ENCODE measurements at regions not wholly inside any gene's neighbourhood (a gene's known extent, or its start where the extent isn't known, plus 50 kb on each side); places are given as distances from the start of the nearest gene placed in this dataset.
"Not testable (repeated sequence)": the region's sequence is repeated elsewhere in the genome, so short reads cannot be mapped to it uniquely, and the experiment has no call there.

DNA sequence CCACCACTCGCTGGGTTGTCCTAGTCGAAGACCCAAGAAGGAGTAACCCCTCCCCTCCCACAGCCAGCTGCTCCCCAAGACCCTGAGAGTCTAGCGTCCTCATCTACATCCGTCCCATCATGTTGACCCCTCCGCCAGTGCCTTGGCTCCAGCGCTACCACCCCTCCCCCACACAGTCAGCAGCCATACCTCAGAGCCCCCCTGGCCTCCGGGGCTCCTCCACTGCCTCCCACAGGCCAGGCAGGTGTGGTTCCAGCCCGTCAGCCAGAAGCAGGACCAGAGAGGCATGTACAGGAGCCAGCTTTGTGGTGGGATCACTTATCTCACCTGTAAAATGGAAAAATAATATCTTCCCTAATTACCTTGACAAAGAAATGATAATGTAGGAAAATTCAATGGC lies 51.5 kb upstream of the PHF21B start:
- no peak for DNase-seq (ENCODE audit: low read depth)

GRCh38 chr22:45064313-45065278 lies 54.8 kb upstream of the PHF21B start:
- DNase-seq (ENCODE audit: low read depth): peak; percentile 83

GRCh38 chr22:45065726-45066125 lies 55.9 kb upstream of the PHF21B start:
- DNase-seq (ENCODE audit: low read depth): no peak

GRCh38 chr22:45067731-45068130 lies 57.9 kb upstream of the PHF21B start:
- DNase-seq (ENCODE audit: low read depth): no peak

- DNase-seq (ENCODE audit: low read depth): no peak
Measured at GRCh38 chr22:45069925-45070324, 60.1 kb upstream of the PHF21B start.

- DNase-seq (ENCODE audit: low read depth): no peak
Measured at GRCh38 chr22:45071618-45072017, 61.8 kb upstream of the PHF21B start.

DNA sequence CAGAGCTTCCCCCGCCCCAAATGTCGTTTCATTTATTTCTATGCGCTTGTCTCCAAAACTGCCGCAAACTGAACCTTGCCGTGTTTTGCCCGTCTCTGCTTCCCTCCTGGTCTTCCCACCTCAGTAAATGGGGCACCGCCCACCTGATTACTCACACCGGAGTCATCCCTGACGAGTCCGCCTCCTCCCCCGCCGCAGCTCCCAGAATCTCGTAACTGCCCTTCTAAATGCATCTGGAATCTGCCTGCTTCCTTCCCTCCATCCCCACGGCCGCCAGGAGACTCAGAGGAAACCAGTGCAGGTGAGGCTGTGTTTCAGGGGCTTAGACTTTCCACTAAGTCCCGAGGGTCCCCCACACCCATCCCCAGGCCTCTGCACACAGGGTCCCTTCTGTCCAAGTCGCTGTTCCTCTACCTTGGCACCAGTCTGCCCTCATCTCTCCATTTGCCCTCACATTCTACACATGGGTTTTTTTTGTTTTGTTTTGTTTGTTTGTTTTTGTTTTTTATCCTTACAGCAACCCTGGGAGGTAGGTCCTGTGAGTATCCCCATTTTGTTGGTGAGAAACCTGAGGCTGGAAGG lies 62.6 kb upstream of the PHF21B start:
- peak; percentile 90 for DNase-seq (ENCODE audit: low read depth)

DNA sequence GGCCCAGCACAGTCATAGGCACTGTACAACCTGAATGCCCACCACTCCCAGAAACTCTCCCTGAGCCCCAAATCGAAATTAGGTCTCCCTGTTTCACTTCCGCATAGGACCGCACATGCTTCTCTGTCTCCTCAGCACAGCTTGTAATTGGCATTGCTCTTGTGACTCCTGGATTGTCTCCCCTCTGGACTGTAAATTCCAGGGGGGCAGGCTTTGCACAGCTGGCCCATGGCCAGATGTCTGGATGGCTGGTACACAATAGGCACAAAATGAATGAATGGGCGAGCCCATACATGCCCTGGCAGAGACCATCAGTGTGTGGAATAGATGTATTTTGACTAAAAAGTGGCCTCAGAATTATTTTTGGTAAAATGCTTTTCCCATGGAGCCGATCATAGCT lies 63.3 kb upstream of the PHF21B start:
- DNase-seq (ENCODE audit: low read depth): no peak

GRCh38 chr22:45077286-45077685 lies 67.5 kb upstream of the PHF21B start:
- no peak for DNase-seq (ENCODE audit: low read depth)

- DNase-seq (ENCODE audit: low read depth): no peak
Measured at GRCh38 chr22:45077826-45078334, 68.1 kb upstream of the PHF21B start.

- peak; percentile 29 for DNase-seq (ENCODE audit: low read depth)
Measured at GRCh38 chr22:45082795-45083194, 73.0 kb upstream of the PHF21B start.

DNA sequence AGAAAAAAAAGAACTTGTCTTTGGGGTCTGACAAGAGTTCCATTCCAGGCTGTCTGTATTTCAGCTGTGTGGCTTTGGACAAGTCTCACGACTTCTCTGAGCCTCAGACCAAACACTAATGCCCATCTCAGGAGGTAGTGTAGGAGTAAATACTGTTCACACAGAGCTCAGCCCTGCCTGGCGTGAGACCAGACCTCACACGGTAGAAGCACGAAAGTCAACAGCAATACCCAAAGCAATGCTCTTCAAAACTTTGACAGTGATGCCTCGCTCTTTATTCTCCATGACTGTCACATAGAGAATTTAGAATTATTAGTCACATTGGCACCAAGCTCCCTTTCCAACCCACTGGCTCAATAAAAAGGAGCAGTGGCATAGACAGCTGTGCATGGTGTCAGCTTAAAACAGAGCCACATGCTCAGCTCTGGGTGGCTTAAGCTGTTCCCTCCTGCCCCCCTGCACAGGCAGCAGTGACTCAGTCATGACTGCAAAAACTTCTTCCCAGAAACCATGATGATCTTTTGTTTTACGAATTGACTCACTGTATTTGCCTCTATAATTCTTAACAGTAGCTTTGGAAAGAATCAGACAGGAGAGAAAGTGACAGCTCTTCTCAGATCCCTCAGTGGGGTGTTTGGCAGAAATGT lies 74.0 kb upstream of the PHF21B start:
- DNase-seq (ENCODE audit: low read depth): peak; percentile 67

- DNase-seq (ENCODE audit: low read depth): no peak
Measured at GRCh38 chr22:45084400-45084920, 74.7 kb upstream of the PHF21B start.

DNA sequence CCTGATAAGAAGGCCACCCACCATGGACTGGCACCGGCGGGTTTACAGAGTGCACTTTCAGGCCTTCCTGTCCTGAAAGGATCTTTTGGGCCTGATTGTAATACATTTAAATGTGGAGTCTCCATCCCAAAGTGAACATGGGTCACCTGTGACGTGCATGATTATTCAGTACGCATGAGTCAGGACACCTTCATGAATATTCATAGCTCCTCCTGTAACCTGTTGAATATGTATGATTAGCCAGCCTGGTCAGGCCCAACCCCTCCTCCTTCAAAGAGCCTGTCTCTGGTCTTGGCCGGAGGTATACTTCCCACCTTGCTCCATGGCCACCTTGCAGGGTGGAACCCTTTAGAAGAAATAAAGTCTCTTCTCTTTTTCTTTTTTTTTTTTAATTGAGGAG lies 75.9 kb upstream of the NUP50 start:
- DNase-seq (ENCODE audit: low read depth): no peak

DNA sequence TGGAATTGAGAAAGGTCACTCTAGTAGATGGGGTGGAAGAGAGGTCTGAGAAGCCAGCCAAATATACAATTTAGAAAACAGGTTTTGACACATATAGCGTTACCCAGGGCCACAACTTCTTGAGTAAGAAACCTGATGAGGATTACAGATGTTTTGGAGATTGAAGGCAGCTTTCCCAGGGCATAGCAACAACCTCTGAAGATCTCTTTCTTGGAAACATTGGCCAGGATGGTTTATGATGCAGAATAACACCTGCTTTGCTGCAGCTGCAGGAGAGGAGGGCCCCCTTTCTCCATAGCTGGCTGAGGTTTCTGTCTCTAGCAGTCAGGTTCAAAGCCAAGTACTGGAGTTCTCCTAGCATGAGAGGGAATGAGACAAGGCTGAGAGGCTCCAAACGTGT lies 75.1 kb upstream of the NUP50 start:
- DNase-seq (ENCODE audit: low read depth): no peak

GRCh38 chr22:45090497-45090910 lies 73.2 kb upstream of the NUP50 start:
- no peak for DNase-seq (ENCODE audit: low read depth)

DNA sequence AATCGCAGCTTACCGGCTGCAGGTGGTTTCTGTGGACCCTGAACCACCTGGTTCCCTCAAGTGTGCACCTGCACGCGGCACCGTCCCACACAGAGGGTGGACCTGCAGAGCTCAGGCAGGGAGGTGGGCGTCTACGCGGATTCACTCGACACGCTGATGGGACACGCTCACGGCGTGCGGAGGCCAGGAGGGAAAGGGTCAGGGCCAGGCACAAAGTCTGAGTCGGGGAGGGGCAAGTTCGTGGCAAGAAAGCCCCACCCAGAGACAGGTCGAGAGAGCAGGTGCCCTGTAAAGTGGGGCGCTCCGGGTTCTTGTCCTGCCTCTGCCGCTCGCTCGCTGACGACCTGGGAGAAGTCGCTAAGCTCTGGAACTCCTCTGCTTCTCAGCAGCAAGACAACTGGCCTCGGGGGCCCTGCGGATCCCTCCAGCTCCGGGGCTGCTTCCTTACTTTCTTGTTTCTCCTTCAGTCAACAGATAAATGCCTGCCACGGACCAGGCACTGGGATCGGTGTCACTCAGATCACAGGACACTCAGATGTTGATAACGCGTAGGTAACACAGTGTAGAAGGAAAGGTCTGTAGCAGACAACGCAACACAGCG lies 72.4 kb upstream of the NUP50 start:
- no peak for DNase-seq (ENCODE audit: low read depth)

DNA sequence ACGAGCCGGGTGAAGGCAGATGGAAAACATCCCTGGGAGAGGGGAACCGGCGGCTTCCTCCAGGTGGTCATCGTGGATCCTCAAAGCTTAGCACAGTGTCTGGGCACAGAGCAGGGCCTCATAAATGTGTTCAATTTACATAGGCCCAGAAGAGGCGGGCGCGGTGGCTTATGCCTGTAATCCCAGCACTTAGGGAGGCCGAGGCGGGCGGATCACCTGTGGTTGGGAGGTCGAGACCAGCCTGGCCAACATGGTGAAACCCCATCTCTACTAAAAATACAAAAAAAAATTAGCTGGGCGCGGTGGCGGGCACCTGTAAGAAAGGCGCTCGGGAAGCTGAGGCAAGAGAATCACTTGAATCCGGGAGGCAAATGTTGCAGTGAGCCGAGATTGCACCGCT lies 71.8 kb upstream of the NUP50 start:
- DNase-seq (ENCODE audit: low read depth): not testable (repeated sequence)

GRCh38 chr22:45092644-45093043 lies 71.1 kb upstream of the NUP50 start:
- no peak for DNase-seq (ENCODE audit: low read depth)

DNA sequence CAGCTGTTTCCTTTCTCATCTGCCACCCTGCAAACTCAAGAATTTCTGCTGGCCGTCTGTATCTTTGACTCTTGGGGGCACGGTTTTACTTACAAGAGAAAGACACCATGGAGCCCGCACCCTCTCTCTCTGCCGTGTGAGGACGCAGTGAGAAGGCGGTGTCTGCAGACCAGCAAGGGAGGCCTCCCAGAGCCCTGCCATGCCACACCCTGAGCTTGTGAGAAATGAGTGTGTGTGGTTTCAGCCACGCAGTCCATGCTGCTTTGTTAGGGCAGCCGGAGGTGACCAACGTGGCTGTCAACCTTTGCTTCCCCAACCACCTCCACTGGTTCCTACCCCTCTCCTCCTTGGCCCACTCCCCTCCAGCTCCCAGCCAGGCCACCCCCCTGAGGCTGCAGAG lies 70.1 kb upstream of the NUP50 start:
- no peak for DNase-seq (ENCODE audit: low read depth)

- no peak for DNase-seq (ENCODE audit: low read depth)
Measured at GRCh38 chr22:45094081-45094720, 69.5 kb upstream of the NUP50 start.

- no peak for DNase-seq (ENCODE audit: low read depth)
Measured at GRCh38 chr22:45094825-45095224, 68.9 kb upstream of the NUP50 start.
